HG03521 (cell line): ENCODE measurements at regions not wholly inside any gene's neighbourhood (a gene's known extent, or its start where the extent isn't known, plus 50 kb on each side); places are given as distances from the start of the nearest gene placed in this dataset.

ENCODE experiments used
- ATAC-seq: cut with Tn5 transposase; IDR thresholded peaks from one replicate; pipeline ENCODE4 v1.9.1; 2021; ENCODE audit warnings: mild to moderate bottlenecking, moderate library complexity; ENCODE audit not compliant: unreplicated experiment

DNA sequence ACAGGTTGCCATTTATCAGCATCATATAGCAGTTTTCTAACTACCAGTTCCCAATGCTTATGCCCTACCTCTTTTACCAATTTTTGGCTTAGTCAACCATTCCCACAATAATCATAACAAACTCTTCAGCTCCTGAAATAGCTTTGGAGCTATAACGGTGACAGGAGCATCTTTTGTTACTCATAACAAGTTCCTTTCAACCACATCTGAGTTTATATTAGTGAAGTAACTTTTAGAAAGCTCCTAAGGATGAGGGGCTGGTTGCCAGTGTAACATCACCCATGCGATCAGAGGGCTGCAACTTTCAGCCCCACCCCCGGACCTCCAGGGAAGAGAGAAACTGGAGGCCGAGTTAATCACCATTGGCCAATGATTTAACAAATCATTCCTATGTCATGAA, 495.3 kb upstream of the RASGRP1 start:
- no peak for ATAC-seq

DNA sequence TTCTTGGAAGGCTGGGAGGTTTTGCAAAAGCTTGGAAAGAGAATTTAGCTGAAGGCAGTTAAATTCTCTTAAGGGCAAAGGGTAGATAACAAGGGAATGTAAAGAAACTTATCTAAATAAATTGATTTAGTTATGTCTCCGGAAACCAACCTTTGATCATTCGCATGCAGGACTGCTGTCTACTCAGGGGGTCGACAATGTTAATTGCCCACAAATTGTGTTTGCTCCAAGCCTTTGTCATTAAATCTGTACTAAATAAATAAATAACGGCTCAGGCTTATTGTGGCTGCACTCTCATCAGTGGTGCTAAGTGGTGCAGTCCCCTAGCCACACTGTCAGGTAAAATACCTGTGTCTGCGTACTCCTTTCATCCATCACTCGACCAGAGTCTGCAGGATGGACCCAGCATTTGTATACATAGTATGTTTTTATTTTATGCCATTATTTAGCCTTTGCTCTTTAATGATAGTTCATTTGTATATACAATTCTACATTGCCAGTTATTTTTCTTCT, 497.4 kb upstream of the RASGRP1 start:
- ATAC-seq, result no peak

DNA sequence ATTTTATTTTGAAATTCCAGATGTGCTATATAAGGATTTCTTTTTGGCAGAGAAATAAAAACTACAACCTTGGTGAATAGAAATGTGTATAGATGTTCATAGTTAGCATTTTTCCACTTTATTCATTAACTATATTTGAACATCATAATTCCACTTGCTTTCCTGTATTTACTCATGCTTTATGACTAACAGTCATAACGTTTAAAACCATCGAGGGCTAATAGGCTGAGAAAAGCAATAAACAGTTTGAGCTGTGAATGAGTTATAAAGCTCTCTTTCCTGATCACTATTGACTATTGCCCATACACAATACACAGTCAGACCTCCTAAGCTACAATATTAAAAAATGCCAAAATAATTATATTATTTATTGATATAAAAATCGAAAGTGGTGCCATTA, 502.1 kb upstream of the RASGRP1 start:
- no peak for ATAC-seq

DNA sequence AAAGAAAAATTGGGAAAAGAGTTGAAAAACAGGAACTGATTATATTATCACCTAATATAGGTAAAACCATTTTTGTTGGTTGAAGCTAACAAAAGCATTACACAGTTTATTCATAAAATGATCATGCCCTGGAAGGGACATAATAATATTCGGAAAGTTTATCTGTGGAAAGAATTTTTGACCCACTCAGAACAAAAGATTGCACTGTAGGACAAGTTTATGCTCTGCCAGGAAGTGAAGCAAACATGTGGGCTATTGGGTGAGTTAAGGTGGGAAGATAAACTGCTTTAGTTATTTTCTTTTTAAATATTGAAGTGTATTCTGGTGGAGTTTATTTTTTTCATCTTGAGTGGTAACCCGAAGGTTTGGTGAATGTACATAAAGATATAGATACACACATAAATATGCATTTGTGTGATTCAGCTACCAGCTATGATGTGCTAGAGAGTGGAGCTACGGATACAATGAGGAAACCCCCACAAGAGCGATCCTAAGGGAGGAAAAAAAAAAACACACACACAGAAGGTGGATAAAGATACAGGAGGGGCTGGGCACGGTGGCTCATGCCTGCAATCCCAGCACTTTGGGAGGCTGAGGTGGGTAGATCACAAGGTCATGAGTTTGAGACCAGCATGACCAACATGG, 506.4 kb upstream of the THBS1 start:
- no peak for ATAC-seq

DNA sequence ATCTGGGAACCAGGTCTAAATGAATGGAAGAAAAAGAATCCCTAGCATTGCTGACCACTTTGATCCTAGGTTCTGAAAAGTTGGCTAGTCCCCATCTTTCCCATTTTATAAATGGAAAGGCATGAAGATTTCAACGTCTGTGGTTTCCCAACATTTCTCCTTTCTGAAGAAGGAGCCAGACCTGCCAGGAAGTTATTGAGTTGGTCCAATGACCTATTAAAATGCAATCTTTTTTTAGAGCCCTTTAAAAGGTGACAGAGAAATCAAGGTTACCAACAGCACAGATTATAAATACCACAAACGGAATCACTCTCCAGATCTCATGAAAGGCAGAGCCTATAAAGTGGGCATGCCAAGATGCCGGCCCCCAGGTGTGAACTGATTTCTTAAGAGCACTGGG, 505.6 kb upstream of the THBS1 start:
- ATAC-seq, result no peak

DNA sequence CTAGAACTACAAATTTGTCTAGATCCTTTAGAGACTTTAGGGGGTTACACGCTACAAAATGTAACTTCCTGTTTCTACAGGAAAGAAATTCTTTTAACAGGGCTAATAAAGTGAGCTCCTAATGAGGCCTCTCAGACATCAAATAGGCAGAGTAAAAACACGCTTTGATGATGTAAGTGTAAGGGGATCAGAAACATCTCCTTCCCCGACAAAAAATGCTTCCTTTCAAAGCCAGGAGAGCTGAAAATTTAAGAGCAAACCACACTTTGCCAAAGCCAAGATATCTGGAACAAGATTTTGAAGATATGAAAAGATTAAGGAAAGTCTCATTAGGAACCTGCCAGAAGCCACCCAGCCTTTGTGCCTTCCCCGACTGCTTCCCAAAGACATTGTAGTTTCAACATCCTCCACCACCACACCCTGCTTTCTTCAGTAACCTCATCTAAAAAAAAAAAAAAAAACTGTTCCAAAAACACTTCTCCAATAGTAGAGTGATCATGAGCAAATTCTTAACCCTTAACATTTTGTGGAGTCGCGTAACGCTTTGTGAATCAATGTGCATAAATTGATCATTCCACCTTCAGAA, 505.0 kb upstream of the THBS1 start:
- ATAC-seq, result no peak

DNA sequence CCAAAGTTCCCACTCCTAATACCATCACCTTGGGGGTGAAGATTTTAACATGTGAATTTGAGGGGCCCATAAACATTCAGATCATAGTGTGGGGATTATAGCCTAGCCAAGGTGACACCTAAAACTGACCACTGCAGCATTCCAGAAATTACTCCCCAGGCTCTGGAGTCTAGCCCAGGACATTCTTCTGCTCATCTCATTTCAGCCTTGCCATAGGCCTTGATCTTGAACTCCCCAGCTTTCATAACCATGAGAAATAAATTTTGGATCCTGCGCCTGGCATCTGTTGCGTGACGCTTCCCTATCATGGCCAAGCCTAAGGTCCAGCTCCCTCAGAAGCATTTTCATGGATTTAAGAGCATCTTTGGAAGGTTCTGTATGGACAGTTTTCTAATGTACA, 502.9 kb upstream of the THBS1 start:
- no peak for ATAC-seq

DNA sequence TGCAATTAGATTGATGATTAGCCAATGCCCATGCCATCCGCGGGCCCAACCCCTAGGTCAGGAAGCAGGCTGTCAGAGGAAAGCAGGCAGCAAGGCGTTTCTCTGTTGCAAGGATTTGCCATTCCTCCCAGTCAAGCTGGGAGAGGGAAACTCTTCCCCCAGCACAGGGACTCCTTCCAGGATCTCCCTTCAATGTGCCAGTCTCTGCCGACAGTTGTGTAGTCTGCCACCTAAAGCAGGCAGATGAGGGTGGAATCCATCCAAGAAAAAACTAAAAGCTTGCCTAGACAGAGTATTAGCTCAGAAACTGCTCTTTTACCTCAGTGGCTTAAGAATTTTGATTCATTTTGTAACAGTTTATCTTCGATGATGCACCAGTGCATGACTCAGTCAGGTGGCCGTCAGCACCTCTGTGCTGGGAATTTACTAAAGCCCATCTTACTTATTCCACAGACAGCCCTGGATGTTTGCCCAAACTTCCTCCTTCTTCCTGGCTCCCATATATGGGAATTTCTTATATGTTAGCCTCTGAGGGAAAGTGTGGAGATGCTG, 501.5 kb upstream of the THBS1 start:
- no peak for ATAC-seq

DNA sequence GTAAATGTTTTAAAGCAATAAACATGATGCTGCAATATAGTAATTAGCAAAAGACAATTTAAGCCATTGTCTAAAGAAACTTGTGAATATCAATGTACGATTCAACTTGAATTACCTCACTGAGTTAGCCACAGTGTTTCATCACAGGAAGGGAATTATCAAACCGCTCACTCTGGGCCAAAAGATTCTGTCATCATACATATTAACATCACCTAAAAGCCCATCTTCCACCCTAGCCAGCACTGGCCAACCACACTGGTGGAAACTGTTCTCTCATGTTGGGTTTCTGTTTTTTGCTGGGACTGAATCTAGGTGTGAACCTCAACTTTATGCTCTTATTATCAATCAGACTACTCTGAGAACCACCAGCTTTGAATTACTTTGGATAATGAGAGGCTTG, 497.7 kb upstream of the THBS1 start:
- ATAC-seq, result no peak

DNA sequence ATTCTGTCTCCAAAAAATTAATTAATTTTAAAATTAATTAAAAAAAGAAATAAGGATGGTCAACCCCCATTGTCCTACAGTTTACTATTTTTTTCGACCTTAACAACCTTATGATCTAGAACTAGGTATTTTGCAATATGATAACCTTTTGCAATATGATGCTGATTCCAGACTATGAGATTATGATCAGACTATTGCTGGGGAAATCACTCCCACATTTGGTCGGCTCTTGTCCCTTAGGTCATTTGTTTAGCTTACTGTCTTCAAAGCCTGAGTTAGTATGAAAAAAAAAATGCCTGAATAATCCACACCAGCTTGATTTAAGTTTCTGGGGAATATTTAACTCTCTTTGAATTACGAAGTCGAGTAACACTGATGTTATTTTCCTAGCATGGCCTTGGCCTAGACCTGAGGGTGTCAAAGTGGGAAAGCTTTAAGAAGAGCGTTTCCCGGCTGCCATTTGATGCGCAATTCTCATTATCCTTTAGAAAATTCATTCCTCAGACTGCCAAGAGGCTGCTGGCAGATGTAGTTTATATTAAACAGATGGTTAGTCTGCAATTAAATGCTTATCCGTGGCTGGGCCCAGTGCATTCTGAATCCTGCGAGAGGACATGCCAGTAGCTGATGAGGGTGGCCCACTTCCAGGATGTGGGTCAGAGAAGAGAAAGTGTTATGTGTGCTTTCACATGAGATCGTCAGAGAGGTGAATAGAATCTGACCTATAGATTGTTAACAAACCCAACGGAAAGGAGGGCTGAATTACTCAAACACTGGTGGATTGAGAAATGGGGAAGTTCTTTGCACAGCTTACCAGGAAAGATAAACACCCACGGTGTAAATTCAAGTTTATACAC, 496.0 kb upstream of the THBS1 start:
- ATAC-seq, result no peak

DNA sequence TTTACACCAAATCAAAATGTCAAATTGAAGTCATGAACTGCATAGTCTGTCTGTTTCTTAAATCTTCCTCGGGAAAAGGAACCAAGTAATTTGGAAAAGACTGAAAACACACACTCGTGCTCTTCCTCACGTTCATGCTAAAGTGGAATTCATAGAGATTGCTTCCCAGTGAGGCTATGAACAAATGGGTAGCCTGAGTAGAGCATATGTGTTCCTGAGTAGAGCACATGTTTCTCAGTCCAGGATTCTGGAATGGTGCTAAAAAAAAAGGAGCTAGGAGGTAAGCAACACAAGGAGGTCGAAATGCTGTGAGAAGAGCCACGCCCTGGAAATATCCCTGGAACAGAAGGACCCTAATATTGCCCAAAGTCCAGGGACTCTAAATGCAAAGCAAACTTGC, 494.2 kb upstream of the THBS1 start:
- no peak for ATAC-seq

DNA sequence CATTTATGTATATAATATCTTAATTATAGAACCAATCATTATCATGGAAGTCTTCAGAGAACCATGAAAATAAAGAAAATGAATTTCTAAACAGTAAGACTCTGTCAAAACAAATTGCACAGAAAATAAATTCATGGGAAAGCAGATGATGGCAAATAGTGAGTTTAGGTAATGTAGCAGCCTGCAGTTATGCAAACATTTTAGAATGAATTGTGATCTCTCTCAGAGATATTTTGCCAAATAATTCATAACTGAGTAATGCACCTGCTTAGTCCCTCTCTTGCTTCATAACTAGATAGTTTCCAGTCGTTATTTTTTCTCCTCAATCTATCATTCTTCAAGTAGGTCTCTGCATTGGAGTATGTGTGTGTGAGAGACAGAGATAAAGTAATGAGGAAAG, 492.7 kb upstream of the THBS1 start:
- no peak for ATAC-seq

DNA sequence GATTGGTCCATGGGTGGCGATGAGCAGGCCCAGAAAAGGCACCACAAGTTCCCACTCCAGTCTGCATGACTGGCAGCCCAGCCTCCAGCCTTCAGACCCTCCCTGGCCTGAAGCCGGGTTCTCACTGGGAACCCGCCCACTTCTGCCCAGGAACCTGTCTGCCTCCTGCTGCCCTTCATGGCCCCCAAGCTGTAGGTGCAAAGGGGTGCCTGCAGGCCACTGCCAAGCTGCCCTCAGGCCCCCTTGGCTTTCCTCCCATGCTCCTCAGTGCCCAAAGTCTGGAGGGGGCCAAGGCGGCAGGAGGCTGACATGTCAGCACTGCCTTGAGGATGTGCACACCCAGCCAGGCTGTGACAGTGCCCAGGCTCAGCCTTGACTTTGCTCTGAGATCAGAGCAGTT, 488.5 kb upstream of the THBS1 start:
- ATAC-seq, result no peak

DNA sequence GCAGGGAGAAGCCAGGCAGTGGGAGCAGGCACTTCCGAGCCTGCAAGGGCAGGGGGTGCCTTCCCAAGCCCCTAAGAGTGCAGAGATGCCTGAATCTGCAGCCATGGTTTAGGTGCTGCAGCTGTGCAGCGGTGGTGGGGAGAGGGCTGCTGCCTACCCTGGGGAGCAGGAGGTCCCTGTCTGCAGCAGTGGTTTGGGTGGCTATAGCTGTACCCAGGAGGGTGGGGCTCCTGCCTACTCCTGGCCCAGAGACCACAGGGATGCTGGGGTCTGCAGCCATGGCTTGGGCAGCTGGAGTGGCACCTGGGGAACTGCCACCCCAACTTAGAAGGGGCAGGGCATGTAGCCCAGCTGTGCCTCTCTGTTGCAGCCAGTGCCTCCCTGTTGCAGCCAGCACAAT, 488.1 kb upstream of the THBS1 start:
- no peak for ATAC-seq

DNA sequence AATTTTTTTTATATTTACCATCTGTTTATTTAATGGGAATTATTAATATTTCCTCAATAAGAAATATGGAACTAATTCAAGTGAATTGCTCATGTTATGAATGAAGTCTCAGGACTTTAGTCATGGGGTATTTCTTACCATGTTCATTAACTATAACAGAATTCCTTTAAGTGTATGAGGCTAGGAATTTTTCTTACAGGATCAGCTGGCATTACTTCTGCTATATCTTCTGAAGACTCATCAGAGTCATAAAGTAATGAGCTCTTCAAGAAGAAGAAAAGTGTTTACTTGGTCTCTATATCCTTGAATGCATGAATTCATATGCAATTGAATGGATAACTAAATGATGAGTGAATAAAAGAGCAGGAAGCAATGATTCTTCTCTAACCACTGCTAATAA, 486.8 kb upstream of the THBS1 start:
- no peak for ATAC-seq

DNA sequence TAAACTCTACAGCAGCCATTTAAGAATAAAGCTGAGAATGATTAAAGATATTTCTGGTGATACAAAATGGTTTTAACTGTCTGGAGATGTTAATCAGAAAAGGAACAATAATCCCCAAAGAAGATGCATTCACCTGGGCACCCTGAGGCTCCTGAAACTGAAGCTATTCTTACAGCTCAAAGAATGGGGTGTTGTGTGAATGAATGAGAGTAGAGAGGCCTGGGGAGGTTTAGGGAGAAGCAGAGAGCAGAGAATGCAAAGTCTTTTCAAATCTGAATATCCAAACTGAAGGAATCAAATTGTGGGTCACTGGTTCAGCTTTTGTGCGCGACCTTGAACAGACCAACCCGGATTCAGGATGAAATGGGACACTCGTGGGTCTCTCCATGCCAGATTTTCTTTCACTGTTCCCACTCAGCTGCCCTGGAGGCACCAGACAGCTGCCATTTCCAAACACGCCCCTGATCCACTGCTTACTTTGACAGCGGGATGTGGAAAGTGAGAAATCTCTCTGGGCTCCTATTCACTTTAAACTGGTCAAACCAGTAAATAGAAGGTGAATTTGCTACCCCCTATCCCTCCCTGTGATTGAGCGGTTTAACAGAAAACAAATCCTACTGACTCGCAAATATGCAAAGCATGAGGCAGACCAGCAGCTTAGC, 485.5 kb upstream of the THBS1 start:
- no peak for ATAC-seq

DNA sequence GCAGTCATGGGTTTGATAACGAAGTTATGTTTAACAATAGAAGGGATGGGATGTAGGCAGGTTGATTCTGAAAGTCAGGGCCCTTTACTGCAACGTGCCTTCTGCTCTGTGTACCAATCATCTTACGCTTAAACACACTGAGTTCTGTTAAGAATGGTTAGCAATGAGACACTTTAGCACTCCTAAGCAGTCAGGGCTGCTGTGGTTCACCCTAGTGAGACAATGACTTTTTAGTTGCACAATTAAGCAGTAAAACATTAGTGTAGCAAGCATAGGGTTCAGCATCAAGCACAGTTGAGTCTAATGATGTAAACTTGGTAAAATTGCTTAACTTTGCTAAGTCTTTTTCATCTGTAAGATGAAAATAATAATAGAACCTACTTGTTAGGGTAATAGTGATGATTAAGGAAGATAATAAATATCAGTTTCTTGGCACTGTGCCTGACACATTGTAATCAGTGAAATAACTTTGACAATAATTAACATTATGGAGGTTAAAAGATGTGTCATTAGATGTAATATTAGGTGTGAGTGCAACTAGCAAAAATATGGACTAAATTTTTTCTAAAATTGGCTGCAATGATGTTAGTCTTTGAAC, 484.2 kb upstream of the THBS1 start:
- no peak for ATAC-seq

DNA sequence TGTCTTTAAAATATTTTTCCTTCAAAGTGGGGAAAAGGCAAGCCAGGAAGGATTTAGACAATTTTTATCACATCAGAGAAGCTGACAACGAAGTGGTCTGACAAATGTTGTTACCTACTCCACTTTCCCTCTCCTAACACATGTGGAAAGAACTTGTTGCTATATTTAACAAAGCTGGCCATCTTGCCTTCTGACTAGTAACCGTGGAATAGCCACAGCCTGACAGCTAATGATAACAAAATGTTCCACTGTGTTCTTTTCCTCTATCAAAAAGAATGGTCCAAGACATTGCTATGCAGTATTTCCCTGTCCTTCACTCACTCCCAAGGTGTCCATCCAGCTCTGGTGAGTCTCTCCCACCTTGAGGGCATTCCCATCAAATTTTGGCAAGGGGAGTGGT, 481.4 kb upstream of the THBS1 start:
- no peak for ATAC-seq

DNA sequence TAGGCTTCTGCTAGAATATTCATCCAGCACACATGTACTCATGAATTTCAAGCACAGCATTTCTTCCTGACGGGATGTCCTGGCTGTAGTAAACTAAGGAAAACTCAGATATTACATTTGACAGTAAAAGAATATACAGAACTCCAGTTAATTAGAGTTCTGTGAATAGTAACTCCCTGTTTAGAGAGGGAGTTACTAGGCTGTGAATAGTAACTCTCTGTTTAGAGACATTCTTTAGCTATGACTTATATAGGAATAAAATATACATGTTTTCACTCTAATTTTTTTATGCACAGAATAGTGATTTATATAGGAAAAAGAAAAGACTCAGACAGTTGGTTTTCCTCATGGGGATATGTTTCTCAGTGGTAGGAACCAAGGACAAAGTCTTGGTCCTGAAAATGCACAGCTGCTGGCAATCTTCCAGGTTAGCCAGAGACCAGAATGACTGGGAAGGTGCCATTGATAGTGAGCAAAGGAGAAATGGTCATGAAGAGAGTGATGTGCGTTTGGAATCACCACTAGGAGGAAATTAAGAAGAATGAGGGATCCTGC, 480.7 kb upstream of the THBS1 start:
- no peak for ATAC-seq

DNA sequence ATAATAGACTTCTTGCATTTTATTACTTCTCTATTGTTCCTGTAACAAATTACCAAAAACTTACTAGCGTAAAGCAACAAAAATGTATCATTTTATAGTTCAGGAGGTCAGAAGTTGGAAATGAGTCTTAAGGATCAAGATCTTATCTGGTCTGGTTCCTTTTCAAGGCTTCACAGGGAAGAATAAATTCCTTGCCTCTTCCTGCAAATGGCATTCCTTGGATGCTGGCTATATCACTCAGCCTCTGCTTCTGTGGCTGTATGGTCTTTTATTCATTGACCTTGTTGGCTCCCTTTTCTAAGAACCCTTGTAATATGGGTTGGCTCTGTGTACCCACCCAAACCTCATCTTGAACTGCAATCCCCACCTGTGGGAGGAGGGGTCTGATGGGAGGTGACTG, 478.4 kb upstream of the THBS1 start:
- ATAC-seq, result no peak

DNA sequence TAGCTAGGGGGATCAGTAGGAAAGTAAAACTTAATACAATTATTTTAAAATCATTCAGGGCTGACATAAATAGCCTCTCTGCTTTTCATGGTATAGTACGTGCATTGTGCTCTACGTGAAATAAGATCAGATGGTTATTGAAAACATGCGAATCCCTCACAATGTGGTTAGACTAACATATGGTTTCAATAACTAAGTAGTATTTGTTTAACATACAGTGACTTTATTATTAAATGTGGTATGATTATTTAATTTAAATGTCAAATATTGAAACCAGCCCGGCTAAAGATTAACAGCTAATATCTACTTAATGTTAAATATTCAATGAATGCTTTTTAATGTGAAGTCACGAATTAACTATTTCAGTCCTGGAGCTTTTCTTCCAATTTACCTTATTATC, 473.9 kb upstream of the THBS1 start:
- no peak for ATAC-seq
